Right cardiac atrium (tissue), 5 donors: ENCODE measurements at regions not wholly inside any gene's neighbourhood (a gene's known extent, or its start where the extent isn't known, plus 50 kb on each side); places are given as distances from the start of the nearest gene placed in this dataset.
"Not testable (repeated sequence)": the region's sequence is repeated elsewhere in the genome, so short reads cannot be mapped to it uniquely, and the experiment has no call there.

Experiments
- ATAC-seq, 2 donors: fragments of 200-7000 bp; cut with Tn5 transposase; one replicate each; pipeline versions ENCODE4 v1.8.0 to v1.9.1; 2020; ENCODE audit warnings: moderate library complexity in 2 of 2, mild to moderate bottlenecking in 1 of 2
- DNase-seq, 3 donors: peaks; one replicate each; pipeline ENCODE4 v3.0.0-alpha.2; 2020
- H3K27ac ChIP-seq: one replicate; pipeline ENCODE4 v1.5.1; 2013; ENCODE audit warnings: mild to moderate bottlenecking, low read length, control low read depth, moderate library complexity
- H3K27me3 ChIP-seq: one replicate; pipeline ENCODE4 v1.6.1; 2013; ENCODE audit not compliant: control insufficient read depth, insufficient read depth
- H3K4me1 ChIP-seq: one replicate; pipeline ENCODE4 v1.6.1; 2013; ENCODE audit warnings: low read length; ENCODE audit not compliant: control insufficient read depth, insufficient read depth
- H3K4me3 ChIP-seq: one replicate; pipeline ENCODE4 v1.5.1; 2013; ENCODE audit warnings: low read length, control low read depth
- H3K9me3 ChIP-seq: one replicate; pipeline ENCODE4 v1.6.1; 2013; ENCODE audit warnings: low read length; ENCODE audit not compliant: control insufficient read depth
- whole genome bisulfite sequencing: extraction: QIAGEN DNeasy Blood & Tissue Kit; methylation state at CpG from one replicate; pipeline ENCODE4 v1.1.7; 2013; 5-methylcytosine and 5-hydroxymethylcytosine counted together
- intact Hi-C, 4 donors: fragments of 100-400 bp; cut with DNase I; formaldehyde crosslinking; loops; one replicate each; pipeline versions ENCODE4 v1.11.0 to v1.14.0; 2022 to 2023
- donor health status: healthy with polysubstance abuse.
- donor health status: DM: no; HTN: yes; CAD: no.
- donor health status: DM: no; HTN: no; CAD: no.
- donor health status: DM: no; HTN: yes; CAD: no; lungs with severe emphysema.
- donor health status: DM: yes; HTN: yes; CAD: no.

DNA sequence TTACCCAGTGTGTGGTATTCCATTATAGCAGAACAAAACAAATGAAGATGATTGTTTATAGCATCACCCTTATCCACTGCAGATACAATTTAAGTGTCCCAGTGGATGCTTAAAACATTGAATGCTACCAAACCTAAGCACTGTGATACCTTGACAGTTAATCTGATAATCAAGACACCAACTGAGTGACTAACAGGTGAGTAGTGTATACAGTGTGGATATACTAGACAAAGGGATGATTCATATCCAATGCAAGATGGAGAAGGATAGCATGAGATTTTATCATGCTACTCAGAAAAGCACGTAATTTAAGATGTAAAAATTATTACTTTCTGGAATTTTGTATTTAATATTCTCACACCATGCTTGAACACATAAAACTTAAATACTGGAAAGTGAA lies 1449.0 kb downstream of the OTOL1 start:
- ATAC-seq (no peak), DNase-seq (no peak)
- Histone ChIP-seq H3K27ac (no peak overlapping the region), H3K9me3 (no peaks in the 10 kb centered on the region), H3K4me1 (no peaks in the 10 kb centered on the region), H3K4me3 (no peak overlapping the region), H3K27me3 (no peaks in the 10 kb centered on the region)
- 0% methylated on average over 1 of the region's 1 CpG for whole genome bisulfite sequencing
- intact Hi-C loops = no loop called here

DNA sequence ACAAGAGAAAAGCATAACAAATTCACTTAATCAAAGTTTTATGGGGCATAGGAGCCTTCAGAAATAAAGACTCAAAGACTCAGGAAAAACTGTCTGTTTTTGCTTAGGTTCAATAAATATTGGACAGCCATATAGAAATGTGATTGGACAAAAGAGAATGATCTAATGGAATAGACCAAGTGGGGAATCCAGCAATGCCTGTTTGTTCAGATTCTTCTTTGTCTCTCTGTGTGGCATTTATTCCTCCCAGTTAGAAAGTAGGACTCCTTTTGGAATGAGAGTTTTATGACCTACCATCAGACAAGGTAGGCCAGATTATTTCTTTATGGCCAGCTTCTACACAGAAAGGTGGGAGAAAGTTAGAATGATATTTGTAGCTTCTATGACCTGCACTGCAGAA lies 1460.1 kb downstream of the OTOL1 start:
- Histone ChIP-seq H3K27ac (no peak overlapping the region), H3K9me3 (no peaks in the 10 kb centered on the region), H3K4me1 (no peaks in the 10 kb centered on the region), H3K4me3 (no peak overlapping the region), H3K27me3 (no peaks in the 10 kb centered on the region)
- intact Hi-C loops = no loop called here
- DNase-seq = no peak
- ATAC-seq = no peak

DNA sequence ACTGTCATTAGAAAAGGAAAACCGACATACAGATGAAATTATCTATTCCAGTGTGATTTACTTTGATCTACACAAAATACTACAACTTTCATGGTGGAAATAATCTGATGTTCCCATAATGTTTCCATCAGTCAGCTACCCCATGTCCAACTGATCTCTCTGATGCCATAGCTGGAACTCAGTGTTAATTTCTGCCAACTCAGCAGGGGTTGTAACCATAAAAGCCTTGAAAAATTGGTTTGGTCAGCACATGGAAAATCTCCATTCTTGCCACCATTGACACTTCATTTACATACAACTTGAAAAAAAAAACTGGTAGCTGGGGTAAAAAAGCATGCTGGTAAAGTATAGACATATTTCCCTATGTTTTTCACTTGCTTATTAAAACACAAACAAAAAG lies 1463.7 kb downstream of the OTOL1 start:
- Histone ChIP-seq H3K27ac (no peak overlapping the region), H3K4me3 (no peak overlapping the region), H3K9me3 (no peaks in the 10 kb centered on the region), H3K4me1 (no peaks in the 10 kb centered on the region), H3K27me3 (no peaks in the 10 kb centered on the region)
- DNase-seq = no peak
- intact Hi-C loops = no loop called here
- WGBS = 81% methylated on average over 1 of the region's 1 CpG
- ATAC-seq = no peak

DNA sequence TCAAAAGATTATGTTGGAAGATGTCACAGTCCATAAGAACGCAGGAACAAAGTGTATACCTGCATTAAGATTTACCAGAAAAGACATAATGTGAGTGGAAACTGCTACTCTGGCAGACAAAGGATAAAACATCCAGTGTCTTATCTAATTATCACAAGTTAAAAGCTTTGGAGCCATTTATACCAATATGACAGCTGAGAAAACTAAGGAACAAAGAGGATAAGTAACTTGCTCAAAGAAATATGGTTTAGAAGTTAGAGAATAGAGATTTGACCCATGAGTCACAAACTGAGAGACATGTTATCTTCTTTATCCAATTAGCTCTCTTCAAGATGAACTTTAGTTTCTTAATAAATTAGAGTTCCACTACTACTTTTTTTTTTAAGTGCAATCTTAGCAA lies 1473.7 kb downstream of the OTOL1 start:
- DNase-seq (no peak), ATAC-seq (no peak)
- 94% methylated on average over 1 of the region's 1 CpG for WGBS
- no peaks in the 10 kb centered on the region for H3K9me3 ChIP-seq
- H3K4me3 ChIP-seq = no peak overlapping the region
- no peaks in the 10 kb centered on the region for H3K4me1 ChIP-seq
- no peak overlapping the region for H3K27ac ChIP-seq
- H3K27me3 ChIP-seq = no peaks in the 10 kb centered on the region
- intact Hi-C loops = no loop called here

DNA sequence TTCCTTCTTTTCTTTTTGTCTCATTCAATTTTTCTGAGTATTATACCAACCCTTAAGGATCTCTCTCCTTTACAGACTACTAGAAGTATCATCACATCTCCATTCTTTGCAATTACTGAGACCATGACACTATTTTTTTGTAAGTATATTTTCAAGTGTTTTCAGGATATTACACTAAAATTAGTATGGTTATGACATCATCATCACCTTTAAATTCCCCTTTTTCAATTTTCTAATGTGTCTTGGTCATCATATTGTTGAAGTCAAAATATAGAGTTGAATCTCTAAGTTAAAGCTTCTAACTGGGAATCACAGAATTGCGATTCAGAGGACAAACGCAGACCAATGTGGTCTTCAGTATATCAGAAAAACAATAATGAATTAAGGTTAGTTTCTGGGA lies 1475.1 kb downstream of the OTOL1 start:
- no peaks in the 10 kb centered on the region for H3K4me1 ChIP-seq
- DNase-seq = no peak
- intact Hi-C loops = no loop called here
- H3K27ac ChIP-seq = no peak overlapping the region
- no peak overlapping the region for H3K4me3 ChIP-seq
- no peak for ATAC-seq
- H3K27me3 ChIP-seq = no peaks in the 10 kb centered on the region
- H3K9me3 ChIP-seq = no peaks in the 10 kb centered on the region
- 87% methylated on average over 2 of the region's 2 CpGs for WGBS

DNA sequence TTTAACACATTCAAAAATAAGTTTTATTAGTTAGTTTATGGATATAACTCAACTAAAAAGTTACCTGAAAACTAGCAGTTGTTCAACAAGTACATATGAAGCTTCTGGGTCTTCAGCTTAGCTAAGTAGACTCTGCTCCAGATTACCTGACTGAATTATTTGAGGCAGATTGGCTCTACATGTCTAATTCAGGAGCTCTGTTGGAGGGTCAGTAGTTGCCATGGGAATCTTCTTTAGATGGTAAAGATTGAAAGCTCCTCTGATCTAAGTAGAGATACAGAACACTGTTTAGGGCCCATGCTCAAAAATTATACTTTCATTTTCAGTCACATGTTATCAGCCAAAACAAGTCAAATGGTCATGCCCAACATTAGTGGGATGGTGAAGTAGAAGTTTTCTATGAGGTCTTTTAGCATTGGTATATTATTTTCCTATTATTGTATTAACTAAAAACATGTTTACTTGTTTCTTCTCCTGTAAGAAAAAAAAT lies 1476.9 kb downstream of the OTOL1 start:
- no peak overlapping the region for H3K27ac ChIP-seq
- no peak overlapping the region for H3K4me3 ChIP-seq
- ATAC-seq (no peak), DNase-seq (no peak)
- no peaks in the 10 kb centered on the region for H3K9me3 ChIP-seq
- no peaks in the 10 kb centered on the region for H3K4me1 ChIP-seq
- intact Hi-C loops = no loop called here
- H3K27me3 ChIP-seq = no peaks in the 10 kb centered on the region

DNA sequence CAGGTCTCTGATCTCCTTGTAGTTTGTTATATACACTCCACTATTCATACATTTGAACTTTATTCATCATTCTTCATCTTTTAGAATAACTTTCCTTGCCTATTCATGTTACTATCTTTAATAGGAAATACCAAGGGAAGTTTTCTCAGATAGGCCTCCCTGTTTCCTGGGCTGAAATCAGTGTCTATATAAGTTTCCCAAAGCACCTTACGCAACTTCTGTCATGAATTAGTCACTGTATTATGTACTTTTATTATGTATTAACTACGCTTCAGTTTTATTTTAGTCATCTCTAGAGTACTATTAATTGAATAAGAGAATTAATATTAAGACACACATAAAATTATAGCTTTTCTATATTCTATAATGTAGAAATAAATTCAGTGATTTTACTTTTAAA lies 1481.5 kb downstream of the OTOL1 start:
- Histone ChIP-seq H3K9me3 (no peaks in the 10 kb centered on the region), H3K27me3 (no peaks in the 10 kb centered on the region), H3K4me1 (no peaks in the 10 kb centered on the region), H3K27ac (no peak overlapping the region), H3K4me3 (no peak overlapping the region)
- intact Hi-C loops = no loop called here
- DNase-seq = no peak
- no peak for ATAC-seq
- WGBS = 67% methylated on average over 2 of the region's 2 CpGs

DNA sequence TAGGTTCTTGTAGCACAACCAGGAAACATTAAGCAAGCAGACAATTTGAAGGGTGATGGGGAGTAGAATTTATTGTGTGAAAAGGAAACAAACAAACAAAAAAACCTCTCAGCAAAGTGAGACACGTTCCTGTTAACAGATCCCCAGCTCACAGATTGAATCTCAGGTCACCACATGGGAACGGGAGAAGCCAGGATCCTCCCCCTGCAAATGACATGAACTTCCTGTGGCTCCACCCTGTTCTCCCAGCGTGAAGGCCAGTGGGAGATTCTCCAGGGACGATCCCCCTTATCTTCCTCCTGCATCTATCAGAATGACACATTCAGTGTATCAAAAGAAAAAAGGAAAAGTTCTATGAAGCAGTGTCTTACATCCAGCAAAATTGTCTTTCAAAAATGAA lies 1488.1 kb downstream of the OTOL1 start:
- WGBS = 13% methylated on average over 4 of the region's 4 CpGs
- Histone ChIP-seq H3K4me1 (no peaks in the 10 kb centered on the region), H3K9me3 (no peaks in the 10 kb centered on the region), H3K4me3 (no peak overlapping the region), H3K27ac (no peak overlapping the region), H3K27me3 (no peaks in the 10 kb centered on the region)
- intact Hi-C loops = no loop called here
- no peak for DNase-seq
- ATAC-seq = no peak

DNA sequence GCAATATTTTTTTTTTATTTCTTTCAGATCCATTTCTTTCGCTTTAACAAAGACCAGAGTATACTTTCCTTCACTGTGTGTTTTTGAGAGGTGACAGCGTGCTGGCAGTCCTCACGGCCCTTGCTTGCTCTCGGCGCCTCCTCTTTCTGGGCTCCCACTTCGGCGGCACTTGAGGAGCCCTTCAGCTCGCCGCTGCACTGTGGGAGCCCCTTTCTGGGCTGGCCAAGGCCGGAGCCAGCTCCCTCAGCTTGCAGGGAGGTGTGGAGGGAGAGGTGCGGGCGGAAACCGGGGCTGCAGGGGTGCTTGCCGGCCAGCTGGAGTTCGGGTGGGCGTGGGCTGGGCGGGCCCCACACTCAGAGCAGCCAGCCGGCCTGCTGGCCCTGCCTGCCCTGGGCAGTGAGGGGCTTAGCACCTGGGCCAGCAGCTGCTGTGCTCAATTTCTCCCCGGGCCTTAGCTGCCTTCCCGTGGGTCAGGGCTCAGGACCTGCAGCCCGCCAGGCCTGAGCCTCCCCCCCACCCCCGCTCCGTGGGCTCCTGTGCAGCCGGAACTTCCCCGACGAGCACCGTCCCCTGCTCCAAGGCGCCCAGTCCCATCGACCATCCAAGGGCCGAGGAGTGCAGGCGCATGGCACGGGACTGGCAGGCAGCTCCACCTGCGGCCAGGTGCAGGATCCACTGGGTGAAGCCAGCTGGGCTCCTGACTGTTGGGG lies 1490.6 kb downstream of the OTOL1 start:
- H3K9me3 ChIP-seq, DNase-seq, H3K27me3 ChIP-seq, H3K4me1 ChIP-seq, intact Hi-C loops, H3K4me3 ChIP-seq, ATAC-seq, H3K27ac ChIP-seq: not testable (repeated sequence)
- 89% methylated on average over 33 of the region's 33 CpGs for WGBS

DNA sequence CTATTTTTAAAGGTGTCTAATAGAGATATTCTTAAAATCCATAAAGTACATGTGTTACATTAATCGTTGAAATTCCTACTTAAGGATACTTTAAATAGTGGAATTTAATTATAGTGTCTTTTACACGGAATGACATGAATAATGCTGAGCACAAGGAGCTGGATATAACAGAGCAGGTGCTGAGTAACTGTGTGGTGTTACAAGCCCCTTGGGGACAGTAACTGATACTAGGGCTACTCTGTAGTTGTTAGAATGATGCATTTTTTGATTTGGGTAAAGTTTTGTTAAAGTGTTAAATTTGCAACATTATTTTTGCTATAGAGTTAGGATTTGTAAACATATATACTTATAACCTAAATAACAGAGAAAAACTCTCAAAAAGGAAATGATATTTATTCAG lies 1496.1 kb downstream of the OTOL1 start:
- ATAC-seq (no peak), DNase-seq (no peak)
- intact Hi-C loops = no loop called here
- WGBS = 58% methylated on average over 2 of the region's 2 CpGs
- H3K4me1 ChIP-seq = no peaks in the 10 kb centered on the region
- no peaks in the 10 kb centered on the region for H3K9me3 ChIP-seq
- no peak overlapping the region for H3K4me3 ChIP-seq
- no peaks in the 10 kb centered on the region for H3K27me3 ChIP-seq
- no peak overlapping the region for H3K27ac ChIP-seq

DNA sequence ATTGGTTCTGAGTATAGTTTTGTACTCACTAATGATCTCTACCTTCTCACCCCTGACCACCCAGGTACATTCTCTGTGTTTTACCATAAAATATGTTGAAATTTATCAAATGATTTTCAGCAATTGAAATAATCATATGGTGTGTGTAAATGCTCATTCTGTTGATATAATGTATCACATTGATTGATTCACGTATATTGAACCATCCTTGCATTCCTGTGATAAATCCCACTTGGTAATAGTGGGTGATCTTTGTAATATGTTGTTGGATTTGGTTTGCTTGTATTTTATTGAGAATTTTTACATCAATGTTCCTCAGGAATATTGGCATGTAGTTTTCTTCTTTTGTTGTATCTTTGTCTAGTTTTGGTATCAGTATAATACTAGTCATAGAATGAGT lies 1497.6 kb downstream of the OTOL1 start:
- DNase-seq (no peak), ATAC-seq (no peak)
- Histone ChIP-seq H3K4me3 (no peak overlapping the region), H3K9me3 (no peaks in the 10 kb centered on the region), H3K27ac (no peak overlapping the region), H3K27me3 (no peaks in the 10 kb centered on the region), H3K4me1 (no peaks in the 10 kb centered on the region)
- 0% methylated on average over 1 of the region's 1 CpG for WGBS
- intact Hi-C loops = no loop called here

DNA sequence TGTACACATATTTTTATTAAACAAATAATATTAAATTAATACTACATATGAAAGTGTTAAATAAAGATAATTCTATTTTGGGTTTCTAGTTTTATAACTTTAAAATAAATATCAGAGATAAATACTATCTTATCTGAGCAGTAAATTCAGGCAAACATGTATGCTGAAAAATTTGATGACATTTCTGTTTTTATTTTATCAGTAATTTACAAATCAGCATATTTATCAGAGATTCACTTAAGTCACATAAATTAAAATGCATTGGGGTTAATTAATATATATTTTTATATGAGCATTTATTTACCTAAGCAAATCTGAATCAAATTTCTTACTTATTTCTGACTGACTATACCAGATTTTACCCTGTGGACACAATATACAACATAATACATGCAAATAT lies 1499.8 kb downstream of the OTOL1 start:
- no peak overlapping the region for H3K27ac ChIP-seq
- no peak for DNase-seq

More for the DNA sequence above, 1499.8 kb downstream of the OTOL1 start:
- Histone ChIP-seq H3K4me1 (no peaks in the 10 kb centered on the region), H3K9me3 (no peaks in the 10 kb centered on the region), H3K4me3 (no peak overlapping the region), H3K27me3 (no peaks in the 10 kb centered on the region)
- intact Hi-C loops = no loop called here
- ATAC-seq = no peak
